HPDE6-E6E7 (cell line): ENCODE measurements at regions not wholly inside any gene's neighbourhood (a gene's known extent, or its start where the extent isn't known, plus 50 kb on each side); places are given as distances from the start of the nearest gene placed in this dataset.
"Not testable (repeated sequence)": the region's sequence is repeated elsewhere in the genome, so short reads cannot be mapped to it uniquely, and the experiment has no call there.

Experiments used
- DNase-seq: peaks from one replicate; pipeline ENCODE4 v3.0.0; 2011; ENCODE audit warnings: missing footprints; ENCODE audit errors: extremely low spot score

- DNase-seq: no peak
These were observed 183.8 kb upstream of the NUDT10 start for GRCh38 chrX:51148848-51149247.

- no peak for DNase-seq
These were observed 180.9 kb upstream of the NUDT10 start for GRCh38 chrX:51151734-51152133.

- no peak for DNase-seq
These were observed 177.5 kb upstream of the NUDT10 start for GRCh38 chrX:51155157-51155556.

- no peak for DNase-seq
These were observed 177.1 kb upstream of the NUDT10 start for GRCh38 chrX:51155566-51155965.

- no peak for DNase-seq
These were observed 174.4 kb upstream of the NUDT10 start for GRCh38 chrX:51158231-51158630.

GRCh38 chrX:51159378-51159777 lies 173.2 kb upstream of the NUDT10 start:
- not testable (repeated sequence) for DNase-seq

GRCh38 chrX:51163730-51164129 lies 168.9 kb upstream of the NUDT10 start:
- DNase-seq: no peak

GRCh38 chrX:51178356-51178900 lies 154.2 kb upstream of the NUDT10 start:
- not testable (repeated sequence) for DNase-seq

GRCh38 chrX:51179805-51180204 lies 152.8 kb upstream of the NUDT10 start:
- not testable (repeated sequence) for DNase-seq

- DNase-seq: no peak
These were observed 150.1 kb upstream of the NUDT10 start for GRCh38 chrX:51182545-51182944.

- DNase-seq: no peak
These were observed 140.5 kb upstream of the NUDT10 start for GRCh38 chrX:51192104-51192503.

GRCh38 chrX:51215266-51215665 lies 117.4 kb upstream of the NUDT10 start:
- DNase-seq: no peak

- no peak for DNase-seq
These were observed 116.8 kb upstream of the NUDT10 start for GRCh38 chrX:51215856-51216255.

- no peak for DNase-seq
These were observed 90.4 kb upstream of the NUDT10 start for GRCh38 chrX:51242212-51242611.

GRCh38 chrX:51257490-51257889 lies 75.1 kb upstream of the NUDT10 start:
- no peak for DNase-seq

GRCh38 chrX:51262271-51262670 lies 70.4 kb upstream of the NUDT10 start:
- not testable (repeated sequence) for DNase-seq

- DNase-seq: no peak
These were observed 60.0 kb upstream of the NUDT10 start for GRCh38 chrX:51272638-51273037.

GRCh38 chrX:51281758-51282318 lies 50.8 kb upstream of the NUDT10 start:
- no peak for DNase-seq
